HCT116 (cell line): ENCODE measurements at regions not wholly inside any gene's neighbourhood (a gene's known extent, or its start where the extent isn't known, plus 50 kb on each side); places are given as distances from the start of the nearest gene placed in this dataset.

Experiments
- CTCF ChIP-seq, 3 experiments: fragments of 200-600 bp in 1 of 3; sonication (generic) in 1 of 3; IDR thresholded peaks in 2 of 3; conservative IDR thresholded peaks in 1 of 3; 2 replicates each; pipeline ENCODE4 v1.5.1; 2012 to 2017; ENCODE audit warnings: low read depth in 2 of 3, low read length in 2 of 3, antibody characterized with exemption in 1 of 3, borderline replicate concordance in 1 of 3, control low read depth in 1 of 3, mild to moderate bottlenecking in 1 of 3, mixed read lengths in 1 of 3, mixed run types in 1 of 3, moderate library complexity in 1 of 3; ENCODE audit not compliant: insufficient read depth in 1 of 3
- EZH2 ChIP-seq: fragments of 200-600 bp; sonication (generic); IDR thresholded peaks from 2 replicates; pipeline ENCODE4 v1.6.1; 2017; ENCODE audit warnings: antibody characterized with exemption, mixed run types
- POLR2A ChIP-seq: IDR thresholded peaks from 2 replicates; pipeline ENCODE4 v1.7.0; 2011; ENCODE audit warnings: borderline replicate concordance; ENCODE audit not compliant: insufficient read depth, insufficient read length; ENCODE audit errors: extremely low read depth
- RAD21 ChIP-seq: IDR thresholded peaks from 2 replicates; pipeline ENCODE4 v1.6.1; 2012; ENCODE audit warnings: low read depth, mild to moderate bottlenecking
- REST ChIP-seq: IDR thresholded peaks from 2 replicates; pipeline ENCODE4 v1.6.1; 2012; ENCODE audit warnings: low read depth
- SRF ChIP-seq: IDR thresholded peaks from 2 replicates; pipeline ENCODE4 v1.6.1; 2012; ENCODE audit warnings: low read depth
- YY1 ChIP-seq: IDR thresholded peaks from 2 replicates; pipeline ENCODE4 v1.6.1; 2011; ENCODE audit warnings: low read length, low read depth, moderate library complexity, mild to moderate bottlenecking; ENCODE audit not compliant: insufficient replicate concordance; ENCODE audit errors: extremely low read depth
- ZNF274 ChIP-seq: fragments of 200-500 bp; sonication (Bioruptor generic); IDR thresholded peaks from 2 replicates; pipeline ENCODE4 v1.6.1; 2014; ENCODE audit warnings: mild to moderate bottlenecking, low read depth, low read length, inconsistent platforms

GRCh38 chr16:9539346-9539745 lies 447.9 kb downstream of the HAPSTR1 start:
- TF ChIP-seq ZNF274 = no peak
- TF ChIP-seq RAD21 = no peak
- no peak for TF ChIP-seq REST
- TF ChIP-seq YY1 = no peak
- no peak for TF ChIP-seq POLR2A
- TF ChIP-seq EZH2 = no peak
- no peak for TF ChIP-seq SRF
- no peak for TF ChIP-seq CTCF (IDR thresholded peaks at IDR 0.05 in 2 of 3, conservative IDR thresholded peaks at IDR 0.05 in 1 of 3; ENCODE audit: borderline replicate concordance in 1 of 3, insufficient read depth in 1 of 3, low read depth in 2 of 3, low read length in 2 of 3)
